Activated CD8-positive, alpha-beta T cell treated with anti-CD3 and anti-CD28 coated beads for 36 hours (primary cell): ENCODE measurements at regions not wholly inside any gene's neighbourhood (a gene's known extent, or its start where the extent isn't known, plus 50 kb on each side); places are given as distances from the start of the nearest gene placed in this dataset.

Experiments used
- ATAC-seq: fragments of 200-7000 bp; cut with Tn5 transposase; one replicate; pipeline ENCODE4 v1.10.0; 2021; ENCODE audit warnings: mild to moderate bottlenecking, moderate library complexity
- CTCF ChIA-PET: fragments of 350-600 bp; sonication (Branson Sonifier 250); formaldehyde crosslinking; loops from one replicate; lab custom pipeline; 2021; ENCODE audit warnings: antibody characterized with exemption; lab: Charles Lee
- POLR2A ChIA-PET: fragments of 350-600 bp; sonication (Branson Sonifier 250); formaldehyde crosslinking; loops from one replicate; lab custom pipeline; 2021; ENCODE audit warnings: antibody characterized with exemption; lab: Charles Lee
- DNase-seq: peaks from one replicate; pipeline ENCODE4 v3.0.0-alpha.2; 2020
- H3K27ac Mint-ChIP-seq: one replicate; pipeline ENCODE4 v1.8.0; 2021; ENCODE audit warnings: mild to moderate bottlenecking, mixed read lengths
- H3K27me3 Mint-ChIP-seq: one replicate; pipeline ENCODE4 v1.8.0; 2021; ENCODE audit warnings: mixed read lengths
- H3K36me3 Mint-ChIP-seq: one replicate; pipeline ENCODE4 v1.8.0; 2021; ENCODE audit warnings: low read depth, mixed read lengths
- H3K4me1 Mint-ChIP-seq: one replicate; pipeline ENCODE4 v1.8.0; 2021; ENCODE audit warnings: low read depth, mixed read lengths
- H3K4me3 Mint-ChIP-seq: one replicate; pipeline ENCODE4 v1.8.0; 2021; ENCODE audit warnings: mild to moderate bottlenecking, moderate library complexity, mixed read lengths
- H3K9me3 Mint-ChIP-seq: one replicate; pipeline ENCODE4 v1.8.0; 2021; ENCODE audit warnings: mixed read lengths
- CTCF ChIP-seq: fragments of 200-600 bp; IDR thresholded peaks from one replicate; pipeline ENCODE4 v1.8.0; 2022; ENCODE audit warnings: antibody characterized with exemption, mild to moderate bottlenecking
- intact Hi-C: fragments of 100-400 bp; cut with micrococcal nuclease; formaldehyde crosslinking; loops from one replicate; pipeline ENCODE4 v1.10.0; 2022

DNA sequence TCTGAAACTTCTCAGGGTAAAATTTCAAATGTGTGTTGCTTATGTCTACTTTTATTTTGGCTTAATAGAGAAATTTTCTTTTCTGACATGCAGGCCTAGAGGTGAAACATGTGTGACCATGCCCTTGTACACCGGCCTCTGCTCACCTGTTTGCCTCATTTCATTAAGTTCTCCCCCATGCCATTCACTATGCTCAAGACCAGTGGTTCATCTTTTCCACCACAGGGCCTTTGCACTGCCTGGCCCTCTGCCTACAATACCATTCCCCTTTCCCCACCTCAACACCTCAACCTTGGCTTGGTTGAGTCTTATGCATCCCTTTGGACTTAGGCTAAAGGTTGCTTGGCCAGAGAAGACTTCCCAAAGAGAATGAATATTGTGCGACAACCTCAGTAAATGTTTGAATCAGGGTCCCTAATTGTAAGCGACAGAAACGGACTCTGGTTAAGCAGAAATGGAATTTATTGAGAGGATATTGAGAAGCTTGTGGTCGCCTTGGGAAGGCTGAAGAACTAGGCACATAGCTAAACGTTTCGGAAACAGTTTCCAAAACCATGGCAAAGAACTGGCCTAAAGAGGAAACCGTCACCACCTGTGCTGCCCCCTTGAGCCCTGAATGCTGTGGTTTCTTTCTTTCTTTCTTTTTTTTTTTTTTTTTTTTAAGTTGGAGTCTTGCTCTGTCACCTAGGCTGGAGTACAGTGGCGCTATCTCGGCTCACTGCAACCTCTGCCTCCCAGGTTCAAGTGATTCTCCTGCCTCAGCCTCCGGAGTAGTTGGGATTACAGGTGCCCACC, 152.2 kb downstream of the SOX4 start:
- ChIA-PET POLR2A (no interaction called here), CTCF (no interaction called here)
- H3K4me1 Mint-ChIP-seq = peaks cover 2% of the 10 kb centered on the region
- no peak overlapping the region for H3K4me3 Mint-ChIP-seq
- no peaks in the 10 kb centered on the region for H3K27me3 Mint-ChIP-seq
- H3K9me3 Mint-ChIP-seq = no peaks in the 10 kb centered on the region
- DNase-seq (no peak), ATAC-seq (no peak)
- intact Hi-C loops = no loop called here
- no peak for TF ChIP-seq CTCF
- H3K36me3 Mint-ChIP-seq = no peaks in the 10 kb centered on the region
- H3K27ac Mint-ChIP-seq = no peak overlapping the region

- ATAC-seq = no peak
- ChIA-PET CTCF (no interaction called here), POLR2A (interaction anchor here (0.6 kb wide), 1 partner anchor 88 kb away, joined by 3 read pairs; no protein-coding TSS in a partner anchor)
- no peak for DNase-seq
- Mint-ChIP-seq H3K27ac (no peak overlapping the region), H3K4me1 (peaks cover 2% of the 10 kb centered on the region), H3K4me3 (no peak overlapping the region), H3K27me3 (no peaks in the 10 kb centered on the region), H3K36me3 (no peaks in the 10 kb centered on the region), H3K9me3 (no peaks in the 10 kb centered on the region)
- no peak for TF ChIP-seq CTCF
- intact Hi-C loops = no loop called here
These were observed 153.9 kb downstream of the SOX4 start for GRCh38 chr6:21747441-21747840.

DNA sequence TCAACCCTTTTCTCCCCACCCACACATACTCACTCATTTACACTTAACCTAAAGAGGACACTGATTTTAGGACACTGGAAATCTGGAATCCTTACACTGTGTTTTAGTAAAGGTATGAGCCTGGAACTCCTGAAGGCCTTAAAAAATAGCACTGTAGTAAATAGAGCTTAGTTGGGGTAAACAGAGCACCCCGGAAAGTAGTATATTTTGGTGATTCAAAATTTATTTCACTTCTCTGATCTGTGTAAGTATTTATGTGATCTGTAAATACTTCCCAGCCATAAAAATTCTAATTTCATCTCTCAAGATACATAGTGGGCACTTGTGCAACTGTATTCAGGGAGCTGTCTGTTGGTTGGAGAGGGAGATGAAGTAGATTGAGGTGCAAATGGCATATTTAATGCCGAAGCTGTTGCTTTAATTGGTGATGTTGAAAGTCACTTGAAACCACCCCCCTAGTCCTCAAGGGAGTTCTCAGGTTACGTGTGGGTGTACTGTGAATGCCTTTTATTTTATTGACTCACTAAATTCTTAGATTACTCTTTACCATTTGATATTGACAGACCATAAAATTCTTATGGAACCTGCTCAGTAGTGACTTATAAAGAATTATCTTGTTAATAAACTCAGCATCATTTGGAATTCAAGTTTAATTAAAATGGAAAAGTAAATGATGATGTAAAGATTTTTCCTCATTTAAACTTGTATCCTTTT, 154.9 kb downstream of the SOX4 start:
- no peak for TF ChIP-seq CTCF
- Mint-ChIP-seq H3K36me3 (no peaks in the 10 kb centered on the region), H3K9me3 (no peaks in the 10 kb centered on the region), H3K27me3 (no peaks in the 10 kb centered on the region), H3K4me3 (no peak overlapping the region), H3K4me1 (peaks cover 2% of the 10 kb centered on the region), H3K27ac (no peak overlapping the region)
- ATAC-seq (no peak), DNase-seq (peak; percentile 8)
- POLR2A ChIA-PET = interaction anchor here (0.6 kb wide), 1 partner anchor 13 kb away, joined by 3 read pairs; no protein-coding TSS in a partner anchor
- intact Hi-C loops = no loop called here
- CTCF ChIA-PET = interaction anchor here (0.6 kb wide), 1 partner anchor 635 kb away, joined by 3 read pairs; no protein-coding TSS in a partner anchor

GRCh38 chr6:21749754-21750153, 156.2 kb downstream of the SOX4 start:
- Mint-ChIP-seq H3K9me3 (no peaks in the 10 kb centered on the region), H3K4me1 (peaks cover 2% of the 10 kb centered on the region), H3K36me3 (no peaks in the 10 kb centered on the region), H3K27me3 (no peaks in the 10 kb centered on the region), H3K27ac (no peak overlapping the region), H3K4me3 (no peak overlapping the region)
- ChIA-PET POLR2A (no interaction called here), CTCF (no interaction called here)
- no peak for TF ChIP-seq CTCF
- intact Hi-C loops = no loop called here
- DNase-seq (no peak), ATAC-seq (no peak)

DNA sequence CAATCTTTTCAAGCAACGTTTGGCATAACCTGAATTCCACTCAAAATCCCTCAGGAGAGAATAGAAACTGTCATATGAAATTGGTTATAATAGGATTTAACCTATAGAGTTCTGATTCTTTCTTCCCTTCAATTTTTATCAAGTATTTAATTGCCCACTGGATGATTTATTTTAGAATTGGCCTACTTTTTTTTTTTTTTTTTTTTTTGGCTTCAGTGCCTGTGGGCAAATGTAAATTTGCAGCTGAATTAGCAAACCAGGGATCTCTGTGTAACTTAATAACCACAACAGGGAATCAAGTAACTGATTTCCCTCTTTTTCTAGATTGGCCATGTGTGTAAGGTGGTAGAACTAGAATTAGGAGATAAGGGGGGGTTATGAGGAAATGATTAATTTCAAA, 157.0 kb downstream of the SOX4 start:
- peaks cover 2% of the 10 kb centered on the region for H3K4me1 Mint-ChIP-seq
- no peak overlapping the region for H3K27ac Mint-ChIP-seq
- H3K9me3 Mint-ChIP-seq = no peaks in the 10 kb centered on the region
- POLR2A ChIA-PET = no interaction called here
- no peaks in the 10 kb centered on the region for H3K36me3 Mint-ChIP-seq
- no peak overlapping the region for H3K4me3 Mint-ChIP-seq
- ATAC-seq = no peak
- no peak for TF ChIP-seq CTCF
- no peak for DNase-seq
- CTCF ChIA-PET = no interaction called here
- no peaks in the 10 kb centered on the region for H3K27me3 Mint-ChIP-seq
- intact Hi-C loops = no loop called here
